Activated T-cell treated with anti-CD3 and anti-CD28 coated beads, Interleukin-2, amount 50 U/mL, for 1 hour (primary cell): ENCODE measurements at regions not wholly inside any gene's neighbourhood (a gene's known extent, or its start where the extent isn't known, plus 50 kb on each side); places are given as distances from the start of the nearest gene placed in this dataset.
"Not testable (repeated sequence)": the region's sequence is repeated elsewhere in the genome, so short reads cannot be mapped to it uniquely, and the experiment has no call there.

Experiments
- DNase-seq: peaks from one replicate; pipeline ENCODE4 v3.0.0-alpha.2; 2020

DNA sequence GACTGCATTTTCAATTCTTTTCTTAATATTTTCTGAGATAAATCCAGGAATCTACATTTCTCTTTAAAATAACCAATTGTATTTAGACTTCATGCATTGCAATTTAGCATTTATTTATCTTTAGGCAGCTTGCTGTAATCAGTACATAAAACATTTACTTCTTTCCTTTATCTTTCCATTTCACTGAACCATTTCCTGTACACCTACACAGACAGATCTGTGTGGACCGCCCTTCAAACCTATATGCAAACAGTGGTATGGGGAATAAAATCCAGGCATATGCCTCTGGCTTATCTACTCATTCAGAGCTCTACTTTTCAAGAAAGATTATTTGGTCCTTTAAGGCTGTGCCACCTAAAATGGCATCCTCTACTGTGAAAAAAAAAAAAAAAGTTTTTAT, 640.0 kb downstream of the MAT2B start:
- DNase-seq, result no peak

DNA sequence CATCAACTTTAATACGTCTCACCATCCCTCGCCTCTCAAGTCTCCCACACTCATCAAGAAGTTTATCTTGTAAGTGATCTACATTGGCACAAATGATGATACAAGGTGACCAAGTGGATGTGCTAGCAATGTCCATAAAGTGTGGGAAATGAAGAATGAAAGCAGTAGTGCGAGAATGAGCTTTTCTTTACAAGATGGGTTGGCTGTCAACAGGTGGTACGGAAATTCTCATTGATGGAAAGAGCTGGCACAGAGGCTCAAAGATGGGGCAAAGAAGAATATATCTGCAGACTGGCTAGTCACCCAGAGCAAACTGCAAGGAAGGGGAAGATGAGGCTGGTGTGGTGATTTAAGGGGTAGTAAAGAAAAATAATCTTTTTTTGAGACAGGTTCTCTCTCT, 640.8 kb downstream of the MAT2B start:
- no peak for DNase-seq

DNA sequence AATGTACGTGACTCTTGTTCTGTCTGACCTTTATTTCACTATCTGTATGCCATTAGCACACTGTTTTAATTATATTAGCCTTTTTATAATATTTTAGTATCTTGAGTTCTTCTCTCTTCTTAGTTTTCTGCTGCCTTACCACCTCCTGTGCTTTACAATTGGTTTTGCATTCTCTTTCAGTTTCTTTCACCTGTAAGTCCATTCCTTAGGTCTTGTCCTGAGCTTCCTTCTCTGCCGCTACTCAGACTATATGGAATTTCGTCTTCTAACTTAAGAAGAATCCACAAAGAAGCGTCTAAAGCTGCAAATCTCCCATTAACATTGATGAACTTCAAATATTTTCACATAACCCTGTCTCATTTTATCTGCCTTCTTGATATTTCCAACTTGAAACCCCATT, 642.9 kb downstream of the MAT2B start:
- no peak for DNase-seq

DNA sequence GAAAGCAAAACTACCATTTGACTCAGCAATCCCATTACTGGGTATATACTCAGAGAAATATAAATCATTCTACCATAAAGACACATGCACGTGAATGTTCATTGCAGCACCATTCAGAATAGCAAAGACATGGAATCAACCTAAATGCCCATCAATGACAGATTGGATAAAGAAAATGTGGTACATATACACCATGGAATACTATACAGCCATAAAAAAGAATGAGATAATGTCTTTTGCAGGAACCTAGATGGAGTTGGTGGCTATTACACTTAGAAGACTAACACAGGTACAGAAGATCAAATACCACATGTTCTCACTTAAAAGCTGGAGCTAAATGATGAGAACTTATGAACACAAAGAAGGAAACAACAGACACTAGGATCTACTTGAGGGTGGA, 647.1 kb downstream of the MAT2B start:
- not testable (repeated sequence) for DNase-seq

DNA sequence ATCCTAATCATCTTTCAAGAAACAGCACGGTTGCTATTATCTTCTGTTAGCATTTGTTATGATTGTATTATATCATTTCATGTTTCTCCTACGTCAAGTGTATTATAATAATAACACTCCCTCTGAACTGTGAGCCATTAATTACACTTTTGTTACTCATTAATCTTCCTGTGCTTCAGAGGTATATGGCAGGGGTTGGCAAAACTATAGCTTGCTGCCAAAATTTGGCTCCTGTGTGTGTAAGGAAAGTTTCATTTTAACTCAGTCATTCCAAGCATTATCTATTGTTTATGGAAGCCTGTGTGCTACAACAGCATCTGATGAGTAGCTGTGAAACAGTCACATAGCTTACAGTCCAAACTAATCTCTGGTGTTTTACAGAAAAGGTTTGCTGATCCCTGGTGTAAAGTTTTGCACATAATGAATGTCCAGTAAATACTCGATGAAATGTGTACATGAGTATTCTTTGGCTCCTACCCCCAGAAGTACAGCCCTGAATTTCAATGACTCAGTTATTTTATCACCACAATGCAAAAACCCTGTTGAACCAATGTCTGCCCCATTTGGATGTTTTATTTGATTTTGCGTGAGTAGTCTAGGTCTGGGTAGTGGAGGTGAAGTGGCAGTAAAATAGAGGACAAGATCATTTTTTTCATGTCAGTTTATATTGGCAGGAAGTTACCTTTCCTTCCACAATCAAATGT, 648.2 kb downstream of the MAT2B start:
- no peak for DNase-seq

DNA sequence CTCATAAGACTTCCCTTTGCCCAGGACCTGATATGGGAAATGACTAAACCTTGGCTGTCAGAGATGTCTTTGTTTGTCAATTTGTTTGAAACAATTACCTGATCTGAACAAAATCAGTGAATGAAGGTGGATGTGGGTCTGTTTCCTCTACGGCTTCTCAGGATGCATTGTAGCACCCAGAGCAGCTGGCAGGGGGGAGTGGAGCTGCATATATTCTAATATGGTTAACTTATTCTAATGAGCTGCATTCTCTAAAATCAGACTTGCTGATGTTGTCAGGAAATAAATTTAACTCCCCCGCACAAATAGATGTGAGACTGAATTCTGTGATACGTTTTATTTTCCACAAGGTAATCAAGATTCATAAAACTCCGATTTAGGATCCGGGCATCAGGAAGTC, 665.4 kb downstream of the MAT2B start:
- DNase-seq, result no peak

DNA sequence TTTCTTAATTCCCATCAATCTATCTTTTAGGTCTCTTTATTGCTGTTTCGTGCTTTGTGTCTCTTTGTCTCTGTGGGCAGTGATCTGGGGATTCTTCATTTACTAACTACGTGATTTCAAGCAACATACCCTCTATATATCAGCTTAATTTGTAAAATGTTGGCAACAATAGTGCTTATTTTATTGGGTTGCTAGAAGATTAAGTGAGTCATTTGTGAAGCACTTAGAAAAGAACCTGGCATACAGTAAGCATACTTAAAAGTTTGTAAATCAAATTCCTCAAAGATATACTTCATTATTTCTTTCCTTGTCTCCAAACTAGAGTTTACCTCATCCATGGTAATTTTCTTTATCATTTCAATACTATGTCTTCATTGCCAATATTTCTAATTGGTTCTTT, 669.7 kb downstream of the MAT2B start:
- DNase-seq, result no peak

DNA sequence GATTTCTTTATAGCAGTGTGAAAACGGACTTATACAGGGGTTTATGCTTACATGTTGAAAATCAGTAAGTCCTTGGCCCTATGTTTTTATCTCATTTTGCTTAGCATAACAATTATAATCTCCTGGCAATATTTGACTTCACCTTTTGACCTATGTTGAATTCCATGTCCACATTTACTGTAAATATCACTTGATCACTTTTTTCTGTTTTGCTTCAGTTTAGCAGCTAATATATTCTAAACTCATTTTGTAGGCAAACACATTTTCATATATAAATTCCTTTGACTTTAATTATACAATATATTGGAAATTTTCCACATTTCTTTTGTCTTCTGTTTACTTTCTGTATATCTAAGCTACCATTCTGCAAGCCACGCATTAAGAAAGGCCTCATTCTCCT, 674.0 kb downstream of the MAT2B start:
- DNase-seq, result no peak

DNA sequence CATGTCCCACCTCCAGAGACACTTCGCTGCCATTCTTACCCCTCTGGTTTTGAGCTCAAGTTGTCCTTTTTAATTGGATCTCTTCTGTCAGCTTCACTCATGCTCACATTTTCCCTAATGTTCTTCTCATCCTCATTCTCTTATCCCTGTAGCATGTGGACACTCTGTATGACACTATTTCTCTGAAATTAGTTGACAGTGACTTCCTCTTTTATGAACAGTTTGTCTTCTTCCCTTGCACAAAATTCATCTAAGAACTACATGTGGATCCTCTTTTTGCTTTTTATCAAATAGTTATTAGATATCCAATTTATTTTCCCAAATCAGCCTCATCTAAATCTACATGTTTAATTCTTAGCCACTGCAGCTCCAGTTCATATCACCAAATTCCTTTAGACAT, 676.2 kb downstream of the MAT2B start:
- no peak for DNase-seq

DNA sequence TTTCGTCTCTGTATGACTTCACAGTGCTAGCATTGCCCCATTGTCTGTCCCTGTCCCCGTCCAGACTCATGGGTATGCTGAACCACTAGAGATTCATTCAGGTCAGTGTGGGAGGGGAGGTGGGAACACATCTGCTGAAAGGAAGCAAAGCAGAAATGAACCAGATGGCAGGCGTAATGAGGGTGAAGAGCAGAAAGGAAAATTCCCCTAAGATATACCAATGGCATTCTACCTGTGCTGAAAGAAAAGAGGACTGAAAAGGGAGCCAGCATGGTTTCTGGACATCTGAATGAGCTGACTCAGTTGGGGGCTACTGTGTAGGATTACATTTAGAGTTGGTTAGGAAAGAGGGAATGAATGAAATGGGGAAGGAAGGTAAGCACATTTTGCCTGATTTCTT, 678.7 kb downstream of the MAT2B start:
- no peak for DNase-seq

DNA sequence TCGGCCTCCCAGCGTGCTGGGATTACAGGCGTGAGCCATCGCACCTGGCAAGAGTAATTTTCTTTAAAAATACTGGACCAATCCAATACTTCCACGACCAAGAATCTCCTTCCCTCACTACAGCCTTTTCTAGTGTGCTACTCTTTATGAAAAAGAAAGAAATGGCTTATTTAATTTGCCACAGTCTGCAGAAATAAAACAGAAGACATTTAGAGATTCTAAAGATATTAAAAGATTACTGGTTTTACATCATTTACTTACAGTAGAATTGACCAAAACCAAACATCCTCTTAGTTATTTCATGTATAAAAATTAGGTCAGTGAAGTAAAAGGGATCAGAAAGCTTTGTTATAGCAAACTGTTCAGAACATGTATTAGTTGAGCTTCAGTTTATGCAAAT, 679.6 kb downstream of the MAT2B start:
- no peak for DNase-seq

DNA sequence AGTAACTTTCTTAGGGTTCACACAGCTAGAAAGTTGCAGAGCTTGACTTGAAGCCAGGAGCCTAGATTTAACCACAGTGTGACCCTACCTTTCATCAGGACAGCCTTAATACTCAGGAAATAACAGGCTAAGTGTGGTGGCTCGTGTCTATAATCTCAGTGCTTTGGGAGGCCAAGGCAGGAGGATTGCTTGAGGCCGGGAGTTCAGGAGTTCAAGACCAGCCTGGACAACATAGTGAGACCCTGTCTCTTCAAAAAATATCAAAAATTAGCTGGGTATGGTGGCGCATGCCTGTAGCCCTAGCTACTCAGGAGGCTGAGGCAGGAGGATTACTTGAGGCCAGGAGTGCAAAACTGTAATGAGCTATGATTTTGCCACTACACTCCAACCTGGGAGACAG, 681.1 kb downstream of the MAT2B start:
- DNase-seq, result no peak

DNA sequence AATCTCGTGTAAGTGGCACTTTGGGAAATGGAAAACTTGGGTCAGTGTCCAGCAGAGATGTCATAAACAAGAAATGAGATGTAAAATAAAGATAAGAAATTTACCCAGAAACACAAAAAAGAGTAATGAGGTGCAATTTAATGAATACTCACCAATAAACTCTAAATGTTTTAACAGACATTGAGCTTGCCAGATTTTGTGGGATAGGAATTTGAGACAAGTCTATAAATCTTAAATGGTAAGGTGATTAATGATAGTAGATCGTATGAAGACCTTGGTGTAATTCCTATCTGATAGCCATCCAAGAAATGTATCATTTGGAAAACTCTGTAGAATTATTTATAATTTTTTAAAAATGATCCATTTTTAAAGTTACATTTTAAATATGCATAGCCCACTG, 682.4 kb downstream of the MAT2B start:
- DNase-seq, result no peak

DNA sequence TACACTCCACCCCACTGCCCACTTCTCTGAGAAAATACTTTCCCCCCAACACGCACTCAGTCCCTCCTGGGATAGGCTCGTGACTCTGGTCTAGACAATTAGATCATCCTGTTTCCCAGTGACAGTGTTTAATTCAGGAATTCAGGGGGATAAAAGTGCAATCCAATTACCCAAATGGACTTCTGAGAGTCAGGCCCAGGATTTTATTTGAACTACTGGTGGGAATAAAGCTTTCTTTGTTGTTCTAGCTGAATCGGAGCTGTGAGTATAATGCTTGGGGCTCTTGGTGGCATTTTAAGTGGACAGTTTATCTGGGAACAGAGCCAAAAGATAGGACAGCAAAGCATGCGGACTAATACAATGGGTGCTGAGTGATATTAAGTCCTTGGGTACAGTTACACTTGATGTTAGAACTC, 683.3 kb downstream of the MAT2B start:
- DNase-seq, result no peak

DNA sequence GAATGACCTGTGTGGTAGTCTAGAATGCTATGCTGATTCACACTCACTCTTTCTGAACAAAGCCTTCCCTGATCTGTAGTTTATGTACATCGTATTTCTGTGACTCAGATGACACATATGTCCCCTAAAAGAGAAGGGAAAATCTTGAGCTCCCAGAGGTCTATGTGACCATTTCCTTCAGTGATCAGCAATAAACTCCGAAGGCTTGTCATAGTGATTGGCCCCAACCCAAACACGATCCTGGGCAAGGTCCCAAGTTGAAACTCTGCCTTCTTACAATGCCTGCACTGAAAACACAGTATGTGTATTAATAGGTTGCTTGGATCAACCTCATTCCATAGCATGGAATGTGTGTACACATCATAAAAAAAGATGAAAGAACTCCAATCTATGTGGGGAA, 685.8 kb downstream of the MAT2B start:
- DNase-seq, result no peak

DNA sequence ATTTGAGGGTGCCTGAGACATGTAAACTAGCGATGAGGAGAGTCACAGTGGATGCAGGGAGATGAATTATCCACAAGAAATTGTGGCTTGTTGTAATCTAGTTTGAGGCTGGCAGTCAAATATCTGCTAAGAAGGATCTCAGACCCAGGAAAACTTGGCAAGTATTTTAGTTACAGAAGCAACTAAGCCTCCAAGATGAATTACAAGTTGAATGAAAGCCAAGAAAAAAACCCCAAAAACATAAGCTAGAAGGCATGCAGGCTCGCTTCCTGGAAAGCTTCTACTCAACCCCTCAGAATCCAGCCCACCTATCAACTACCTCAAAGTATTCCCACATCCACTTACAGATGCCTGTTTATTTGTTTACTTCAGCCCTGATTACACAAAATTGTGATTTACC, 696.9 kb downstream of the MAT2B start:
- DNase-seq, result no peak

DNA sequence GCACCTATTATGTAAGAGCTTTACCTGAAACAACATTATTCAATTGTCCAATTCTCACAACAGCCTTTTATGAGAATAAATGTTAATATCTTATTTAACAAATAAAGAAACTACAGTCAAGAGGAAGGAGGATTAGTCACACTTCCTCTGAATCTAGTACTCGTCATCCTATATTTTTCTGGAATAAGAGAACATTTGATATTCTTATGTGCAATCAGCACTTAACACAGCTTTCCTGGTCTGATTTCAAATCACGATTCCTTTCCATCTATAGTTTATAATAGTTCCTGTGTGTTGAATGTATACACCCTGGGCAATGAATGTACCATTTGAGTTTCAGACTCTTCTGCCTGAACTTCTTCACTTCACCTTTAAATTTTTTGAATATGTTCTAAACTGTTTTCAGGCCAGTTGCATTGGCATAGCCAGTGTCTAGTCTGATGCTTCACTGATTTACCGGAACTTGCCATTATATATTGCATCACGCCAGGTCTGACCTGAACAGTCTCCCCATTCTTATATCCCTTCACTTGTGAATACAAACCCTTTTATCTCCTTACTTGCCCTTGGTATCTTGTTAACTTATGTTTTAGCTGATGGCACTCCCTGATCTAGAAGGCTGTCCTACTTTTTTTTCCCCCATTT, 698.3 kb downstream of the MAT2B start:
- DNase-seq, result no peak

DNA sequence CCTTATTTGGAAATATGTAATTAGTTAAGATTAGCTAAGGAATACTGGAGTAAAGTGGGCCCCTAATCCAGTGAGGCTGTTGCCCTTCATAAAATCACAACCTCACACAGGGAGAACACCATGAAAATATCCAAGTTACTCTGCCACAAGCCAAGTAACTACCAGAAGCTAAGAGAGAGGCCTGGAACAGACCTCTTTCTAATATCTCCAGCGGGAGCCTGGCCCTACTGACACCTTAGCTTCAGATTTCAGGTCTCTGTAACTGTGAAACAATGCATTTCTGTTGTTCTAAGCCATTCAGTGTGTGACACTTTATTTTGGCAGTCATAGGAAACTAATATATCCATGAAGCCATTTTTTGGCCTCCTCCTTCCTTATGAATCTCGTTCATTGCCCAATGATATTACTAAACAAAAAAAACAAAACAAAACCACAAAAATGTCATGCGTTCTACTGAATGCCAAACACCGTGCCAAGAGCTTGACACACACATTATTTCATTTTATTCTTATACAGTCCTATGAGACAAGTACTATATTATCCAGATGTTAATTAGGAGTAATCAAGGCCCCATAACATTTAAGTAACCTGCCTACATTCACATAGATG, 699.0 kb downstream of the MAT2B start:
- DNase-seq, result no peak

DNA sequence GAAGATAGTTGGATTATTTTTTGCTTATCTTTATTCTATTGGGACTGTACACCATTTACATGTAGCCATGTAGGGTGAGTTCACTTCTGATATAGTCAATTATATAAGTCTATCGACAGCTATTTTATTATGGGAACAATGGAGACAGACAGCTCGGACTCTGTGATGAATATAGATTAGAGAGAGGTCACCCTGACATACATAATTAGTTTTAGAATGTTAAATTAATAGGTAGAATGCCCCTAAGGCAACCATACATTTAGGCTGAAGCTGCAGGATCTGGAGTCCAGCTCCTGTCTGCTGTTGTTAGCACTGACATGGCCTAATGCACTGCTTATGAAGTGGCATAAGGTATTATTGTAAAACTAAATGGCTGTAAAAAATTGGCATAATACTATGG, 700.8 kb downstream of the MAT2B start:
- DNase-seq, result no peak

DNA sequence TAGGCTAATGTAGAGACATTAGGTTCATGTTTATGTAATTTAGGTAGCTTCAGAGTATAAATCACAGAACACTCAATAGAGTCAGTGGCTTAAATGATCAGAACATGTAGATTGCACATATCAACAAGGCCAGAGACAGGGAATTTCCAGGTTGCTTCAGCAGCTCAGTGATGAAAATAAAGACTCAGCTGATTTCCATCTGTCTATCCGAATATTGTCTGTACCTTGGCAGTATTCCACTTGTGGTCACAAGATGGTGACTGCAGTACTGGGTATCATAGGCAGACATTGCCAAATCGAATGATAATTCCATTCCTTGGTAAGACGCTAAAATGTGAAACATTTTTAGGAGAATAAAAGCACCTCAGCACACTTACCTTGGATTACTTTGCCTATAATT, 702.2 kb downstream of the MAT2B start:
- no peak for DNase-seq

DNA sequence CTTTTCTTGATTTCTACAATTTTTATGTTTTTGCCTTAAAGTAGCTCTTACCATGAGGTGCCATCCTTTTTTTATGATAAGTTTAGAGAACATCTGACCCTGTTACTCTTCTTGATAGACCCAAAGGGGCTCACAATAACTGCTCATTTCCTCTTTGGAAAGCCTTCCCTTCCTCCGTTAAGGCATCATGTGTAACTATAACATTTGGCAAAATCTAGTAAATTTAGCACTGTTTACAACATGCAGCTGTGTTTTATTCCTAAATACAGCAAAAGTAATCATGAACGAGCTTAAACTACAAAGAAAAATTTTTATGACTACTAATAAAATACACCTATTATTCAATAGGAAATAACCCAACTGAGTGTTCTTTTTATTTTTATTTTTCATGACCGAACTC, 705.1 kb downstream of the MAT2B start:
- no peak for DNase-seq

DNA sequence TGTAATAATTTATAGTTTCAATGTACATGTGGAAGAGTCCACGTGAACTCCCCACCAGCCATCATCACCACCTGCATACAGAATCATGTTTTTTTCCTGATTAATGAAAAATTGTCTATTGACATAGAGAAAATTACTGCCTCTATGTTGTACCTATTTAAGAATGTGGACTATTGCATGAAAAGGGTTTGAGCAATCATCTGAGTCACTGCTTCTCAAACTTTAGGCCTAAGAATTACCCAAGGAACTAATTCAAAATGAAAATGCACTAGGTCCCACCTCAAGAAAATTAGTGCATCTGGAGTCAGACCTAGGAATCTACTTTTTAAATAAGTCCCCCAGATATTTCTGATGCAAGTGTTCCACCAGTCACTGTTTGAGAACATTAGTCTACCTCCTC, 709.3 kb downstream of the MAT2B start:
- DNase-seq, result no peak

DNA sequence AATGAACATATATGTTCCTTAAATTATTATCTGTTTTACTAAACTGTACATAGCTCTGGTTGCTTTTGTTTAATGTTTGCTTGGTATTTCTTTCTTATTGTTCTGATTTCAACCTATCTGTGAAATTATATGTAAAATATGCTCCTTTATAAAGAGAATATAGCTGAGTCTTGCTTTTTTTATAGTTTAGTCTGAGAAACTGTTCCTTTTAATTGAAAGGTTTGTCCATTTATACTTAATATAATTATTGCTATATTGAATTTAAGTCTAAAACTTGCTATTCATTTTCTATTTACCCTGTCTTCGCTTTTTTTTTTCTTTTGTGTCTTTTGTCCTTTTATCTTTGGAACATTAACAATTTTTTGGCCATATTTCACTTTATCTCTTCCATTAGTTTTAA, 712.0 kb downstream of the MAT2B start:
- no peak for DNase-seq

DNA sequence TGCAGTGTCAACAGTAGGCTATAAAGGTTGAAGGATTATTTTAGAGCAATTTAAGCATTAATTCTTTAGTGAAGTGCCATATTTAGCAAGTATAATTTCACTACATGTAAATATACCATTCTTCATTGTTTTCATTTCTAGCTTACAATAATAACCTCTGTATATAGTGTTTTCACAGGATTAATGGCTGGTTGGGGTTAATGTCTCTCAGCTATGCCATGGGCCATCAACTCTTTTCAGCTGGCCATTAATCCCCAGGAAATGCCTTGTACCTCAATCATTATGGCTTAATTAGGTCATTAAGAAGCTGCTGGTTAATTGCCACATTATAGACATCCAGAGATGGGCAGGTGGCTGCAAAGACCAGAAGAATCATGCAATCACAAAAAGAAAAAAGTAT, 715.1 kb downstream of the MAT2B start:
- DNase-seq, result no peak

DNA sequence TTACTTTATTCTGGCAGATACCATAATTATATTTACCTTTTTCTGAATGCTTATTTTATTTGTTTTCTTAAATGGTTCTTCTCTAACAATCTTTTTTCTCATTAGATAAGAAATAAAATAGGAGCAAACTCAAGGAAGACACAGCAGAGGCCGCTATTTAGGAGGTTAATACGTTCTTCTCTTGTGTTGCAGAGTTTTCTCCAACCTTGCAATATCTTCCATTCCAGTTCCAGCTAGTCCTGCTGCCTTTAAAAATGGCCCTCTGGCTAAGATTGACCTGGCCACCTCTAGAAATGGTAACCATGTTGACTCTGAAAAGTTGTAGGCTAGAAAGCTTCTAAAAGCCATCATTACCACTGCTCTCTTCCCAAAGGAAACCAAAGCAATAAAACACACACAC, 718.8 kb downstream of the MAT2B start:
- no peak for DNase-seq
